Nephron progenitor cell (in vitro differentiated cells): ENCODE measurements at regions not wholly inside any gene's neighbourhood (a gene's known extent, or its start where the extent isn't known, plus 50 kb on each side); places are given as distances from the start of the nearest gene placed in this dataset.
A peak's percentile ranks its signal among the peaks of the same experiment; 100 is the strongest.
"Not testable (repeated sequence)": the region's sequence is repeated elsewhere in the genome, so short reads cannot be mapped to it uniquely, and the experiment has no call there.

Source experiments
- DNase-seq: peaks from one replicate; pipeline ENCODE4 v3.0.0; 2021
- H3K27ac Mint-ChIP-seq: 2 replicates; pipeline ENCODE4 v1.8.0; 2021; ENCODE audit warnings: mild to moderate bottlenecking, moderate library complexity, mixed read lengths
- H3K27me3 Mint-ChIP-seq: 2 replicates; pipeline ENCODE4 v1.8.0; 2021; ENCODE audit warnings: mild to moderate bottlenecking, low read depth, mixed read lengths; ENCODE audit not compliant: poor library complexity
- H3K36me3 Mint-ChIP-seq: 2 replicates; pipeline ENCODE4 v1.8.0; 2021; ENCODE audit warnings: low read depth, mixed read lengths
- H3K4me1 Mint-ChIP-seq: 2 replicates; pipeline ENCODE4 v1.8.0; 2021; ENCODE audit warnings: mixed read lengths
- H3K4me3 Mint-ChIP-seq: 2 replicates; pipeline ENCODE4 v1.8.0; 2021; ENCODE audit warnings: mild to moderate bottlenecking, moderate library complexity, mixed read lengths
- H3K9me3 Mint-ChIP-seq: 2 replicates; pipeline ENCODE4 v1.8.0; 2021; ENCODE audit warnings: mild to moderate bottlenecking, moderate library complexity, mixed read lengths
- TF ChIP-seq, protein P1 (sequence below): fragments of 200-600 bp; sonication (generic); IDR thresholded peaks from 2 replicates; pipeline ENCODE4 v1.5.0; 2021; ENCODE audit warnings: antibody characterized with exemption

DNA sequence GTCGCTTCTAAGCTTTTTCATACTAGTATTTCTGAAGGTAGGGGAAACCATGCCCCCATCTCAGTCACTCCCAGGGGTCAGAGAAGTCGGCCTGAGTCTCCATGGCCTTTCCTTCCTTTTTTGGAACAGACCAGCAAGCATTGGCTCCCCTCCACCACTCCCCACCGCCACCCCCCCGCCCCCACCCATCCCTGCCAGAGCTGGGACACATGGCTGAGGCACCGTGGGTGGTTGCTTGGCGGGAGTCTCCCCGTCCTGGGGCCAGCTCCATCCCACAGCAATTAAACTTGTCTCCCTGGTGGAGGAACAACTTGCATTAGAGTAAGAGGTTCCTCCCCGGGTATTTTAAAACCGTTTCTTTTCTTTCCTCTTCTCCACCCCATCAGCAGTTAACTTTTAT, 100.8 kb upstream of the TFPI start:
- no peaks in the 10 kb centered on the region for H3K27me3 Mint-ChIP-seq
- TF ChIP-seq, protein P1, sequence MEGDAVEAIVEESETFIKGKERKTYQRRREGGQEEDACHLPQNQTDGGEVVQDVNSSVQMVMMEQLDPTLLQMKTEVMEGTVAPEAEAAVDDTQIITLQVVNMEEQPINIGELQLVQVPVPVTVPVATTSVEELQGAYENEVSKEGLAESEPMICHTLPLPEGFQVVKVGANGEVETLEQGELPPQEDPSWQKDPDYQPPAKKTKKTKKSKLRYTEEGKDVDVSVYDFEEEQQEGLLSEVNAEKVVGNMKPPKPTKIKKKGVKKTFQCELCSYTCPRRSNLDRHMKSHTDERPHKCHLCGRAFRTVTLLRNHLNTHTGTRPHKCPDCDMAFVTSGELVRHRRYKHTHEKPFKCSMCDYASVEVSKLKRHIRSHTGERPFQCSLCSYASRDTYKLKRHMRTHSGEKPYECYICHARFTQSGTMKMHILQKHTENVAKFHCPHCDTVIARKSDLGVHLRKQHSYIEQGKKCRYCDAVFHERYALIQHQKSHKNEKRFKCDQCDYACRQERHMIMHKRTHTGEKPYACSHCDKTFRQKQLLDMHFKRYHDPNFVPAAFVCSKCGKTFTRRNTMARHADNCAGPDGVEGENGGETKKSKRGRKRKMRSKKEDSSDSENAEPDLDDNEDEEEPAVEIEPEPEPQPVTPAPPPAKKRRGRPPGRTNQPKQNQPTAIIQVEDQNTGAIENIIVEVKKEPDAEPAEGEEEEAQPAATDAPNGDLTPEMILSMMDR, result no peak
- H3K36me3 Mint-ChIP-seq, result no peaks in the 10 kb centered on the region
- H3K4me1 Mint-ChIP-seq, result peaks cover 4% of the 10 kb centered on the region
- DNase-seq, result no peak
- no peak overlapping the region for H3K4me3 Mint-ChIP-seq
- H3K27ac Mint-ChIP-seq, result no peak overlapping the region
- H3K9me3 Mint-ChIP-seq, result no peaks in the 10 kb centered on the region

DNA sequence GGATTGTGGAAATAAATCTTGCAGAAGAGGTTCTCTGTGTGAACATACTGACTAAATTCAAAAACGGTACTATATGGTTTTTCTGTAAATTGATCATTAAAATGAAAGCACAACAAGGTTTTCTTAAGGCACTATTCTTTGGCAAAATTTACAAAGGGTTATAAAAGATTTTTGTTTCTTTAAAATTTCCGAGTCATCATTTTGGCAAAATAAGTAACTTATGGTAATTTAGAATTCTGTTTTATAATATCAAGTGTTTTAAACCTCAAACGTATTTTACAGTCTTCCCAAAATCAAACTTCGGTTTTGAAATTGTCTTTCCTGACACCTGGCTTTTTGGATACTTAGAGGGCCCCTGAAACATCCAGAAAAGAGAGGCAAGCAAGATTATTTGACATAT, 101.9 kb upstream of the TFPI start:
- DNase-seq, result no peak
- peaks cover 5% of the 10 kb centered on the region for H3K9me3 Mint-ChIP-seq
- H3K4me1 Mint-ChIP-seq, result peaks cover 4% of the 10 kb centered on the region
- H3K4me3 Mint-ChIP-seq, result no peak overlapping the region
- no peak overlapping the region for H3K27ac Mint-ChIP-seq
- no peaks in the 10 kb centered on the region for H3K27me3 Mint-ChIP-seq
- TF ChIP-seq, protein P1, result no peak
- H3K36me3 Mint-ChIP-seq, result no peaks in the 10 kb centered on the region

DNA sequence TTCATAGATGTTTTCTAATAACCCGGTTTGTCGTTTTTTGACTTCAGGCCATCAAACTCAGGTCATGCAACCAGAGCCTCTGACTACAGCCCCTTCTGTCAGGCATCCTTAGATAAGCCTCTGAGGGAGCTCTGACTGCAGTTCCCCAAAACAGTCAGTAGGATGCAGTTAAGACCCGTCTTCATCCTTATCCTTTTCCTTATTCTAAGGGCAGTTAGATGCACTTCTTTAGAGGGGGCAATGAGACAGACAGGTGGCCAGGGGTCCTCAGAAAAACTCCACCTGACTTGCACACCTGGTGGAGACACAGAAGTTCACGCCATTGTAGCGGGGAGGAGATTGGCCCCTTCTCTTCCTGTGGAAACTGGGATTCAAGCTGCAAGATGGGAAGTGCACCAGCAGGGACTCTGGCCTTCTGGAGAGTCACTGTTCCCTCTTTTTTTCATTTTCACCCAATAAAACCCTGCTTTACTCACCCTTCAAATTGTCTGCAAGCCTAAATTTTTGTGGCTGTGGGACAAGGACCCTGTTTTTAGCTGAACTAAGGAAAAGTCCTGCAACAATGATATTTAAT, 104.8 kb upstream of the TFPI start:
- Mint-ChIP-seq H3K9me3 (peaks cover 13% of the 10 kb centered on the region), H3K27ac (no peak overlapping the region), H3K4me3 (no peak overlapping the region), H3K4me1 (peaks cover 4% of the 10 kb centered on the region), H3K36me3 (no peaks in the 10 kb centered on the region), H3K27me3 (peaks cover 3% of the 10 kb centered on the region)
- peak; percentile 5 for DNase-seq
- TF ChIP-seq, protein P1, result peak; percentile 47

DNA sequence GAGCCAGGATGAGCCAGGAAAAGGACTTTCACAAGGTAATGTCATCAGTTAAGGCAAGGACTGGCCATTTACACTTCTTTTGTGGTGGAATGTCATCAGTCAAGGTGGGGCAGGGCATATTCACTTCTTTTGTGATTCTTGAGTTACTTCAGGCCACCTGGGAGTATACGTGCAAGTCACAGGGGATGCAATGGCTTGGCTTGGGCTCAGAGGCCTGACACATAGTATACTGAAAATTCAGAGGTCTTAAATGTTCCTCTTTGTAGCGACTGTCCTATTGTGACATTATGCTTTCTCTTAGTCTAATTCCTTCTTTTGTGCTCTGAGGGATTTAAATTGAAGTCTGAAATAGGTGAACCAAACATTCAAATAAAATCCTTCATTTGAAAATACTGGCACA, 121.8 kb upstream of the TFPI start:
- not testable (repeated sequence) for H3K27ac Mint-ChIP-seq, H3K4me3 Mint-ChIP-seq, DNase-seq, H3K27me3 Mint-ChIP-seq, H3K4me1 Mint-ChIP-seq, H3K36me3 Mint-ChIP-seq, H3K9me3 Mint-ChIP-seq

DNA sequence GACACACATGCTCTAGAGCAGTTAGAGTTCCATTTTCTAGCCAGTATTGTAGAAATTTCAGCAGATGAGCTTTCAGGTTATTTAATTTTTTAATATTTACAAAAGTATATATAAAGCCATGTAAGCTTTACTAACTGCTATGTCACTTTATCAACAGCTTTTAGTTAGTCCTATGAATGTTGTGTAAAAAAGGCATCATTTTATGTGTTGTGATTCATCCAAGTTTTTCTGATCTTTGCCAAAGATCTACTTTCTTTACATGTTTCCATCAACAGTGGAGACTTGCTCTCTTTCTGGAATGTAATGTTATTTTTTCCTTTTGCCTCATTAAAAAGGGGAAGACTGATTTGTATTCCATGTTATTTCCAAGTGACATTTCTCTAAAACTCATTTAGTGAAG, 125.2 kb upstream of the TFPI start:
- DNase-seq, result no peak
- Mint-ChIP-seq H3K27ac (no peak overlapping the region), H3K9me3 (no peaks in the 10 kb centered on the region), H3K36me3 (no peaks in the 10 kb centered on the region), H3K27me3 (no peaks in the 10 kb centered on the region), H3K4me3 (no peak overlapping the region), H3K4me1 (no peaks in the 10 kb centered on the region)
- TF ChIP-seq, protein P1, result no peak

DNA sequence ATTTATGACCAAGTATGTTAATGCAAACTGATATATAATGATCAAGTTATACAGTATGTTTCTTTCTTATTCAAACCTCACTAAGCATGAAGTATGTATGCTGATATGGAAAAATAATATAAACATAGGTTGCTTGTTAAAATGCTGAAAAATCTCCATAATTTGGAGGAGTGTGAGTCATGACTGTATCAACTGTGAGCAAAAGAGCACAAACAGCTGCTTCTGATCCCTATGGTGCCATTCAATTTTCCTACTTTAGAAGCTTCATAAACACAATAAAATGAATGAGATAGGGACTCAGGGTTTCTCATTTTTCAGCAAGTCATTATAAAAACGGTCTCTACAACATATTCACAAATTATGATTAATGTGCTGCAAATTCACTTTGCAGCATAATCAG, 129.9 kb upstream of the TFPI start:
- no peaks in the 10 kb centered on the region for H3K4me1 Mint-ChIP-seq
- TF ChIP-seq, protein P1, result no peak
- no peak overlapping the region for H3K4me3 Mint-ChIP-seq
- no peaks in the 10 kb centered on the region for H3K27me3 Mint-ChIP-seq
- no peak overlapping the region for H3K27ac Mint-ChIP-seq
- DNase-seq, result no peak
- H3K36me3 Mint-ChIP-seq, result no peaks in the 10 kb centered on the region
- H3K9me3 Mint-ChIP-seq, result no peaks in the 10 kb centered on the region
